Caco-2 (cell line): ENCODE measurements at regions not wholly inside any gene's neighbourhood (a gene's known extent, or its start where the extent isn't known, plus 50 kb on each side); places are given as distances from the start of the nearest gene placed in this dataset.

Experiments used
- BruUV-seq: library from RNA; stranded (reverse); fragments of 400-500 nt; replicated peaks from 2 replicates; lab custom pipeline; 2021; lab: Mats Ljungman, UMichigan
- CTCF ChIA-PET: fragments of 300-600 bp; sonication (Branson Sonifier 250); formaldehyde crosslinking; loops from one replicate; lab custom pipeline; 2022; ENCODE audit warnings: antibody characterized with exemption; lab: Charles Lee
- POLR2A ChIA-PET: fragments of 300-600 bp; sonication (Branson Sonifier 250); formaldehyde crosslinking; loops from one replicate; lab custom pipeline; 2022; ENCODE audit warnings: antibody characterized with exemption; lab: Charles Lee
- DNase-seq, 2 experiments: peaks; one replicate each; pipeline versions ENCODE4 v3.0.0 to v3.0.0-alpha.2; 2020 to 2022
- H3K27me3 ChIP-seq: replicated peaks from 2 replicates; pipeline ENCODE4 v1.6.0; 2011; ENCODE audit warnings: low read length; ENCODE audit not compliant: control insufficient read depth, insufficient read depth
- H3K36me3 ChIP-seq: 2 replicates; pipeline ENCODE4 v1.5.1; 2011; ENCODE audit warnings: low read length; ENCODE audit not compliant: control insufficient read depth, insufficient read depth
- H3K4me1 ChIP-seq: fragments of 250-450 bp; sonication (Bioruptor Pico); 2 replicates; pipeline ENCODE4 v1.5.1; 2020; ENCODE audit warnings: mild to moderate bottlenecking
- H3K4me3 ChIP-seq: 2 replicates; pipeline ENCODE4 v1.5.1; 2011; ENCODE audit warnings: low read depth, mild to moderate bottlenecking, control low read depth, low read length
- H3K9me3 ChIP-seq: fragments of 250-450 bp; sonication (Bioruptor Pico); 2 replicates; pipeline ENCODE4 v1.5.1; 2020; ENCODE audit warnings: mild to moderate bottlenecking, moderate library complexity
- H3K27ac Mint-ChIP-seq: one replicate; pipeline ENCODE4 v1.8.0; 2022; ENCODE audit warnings: mixed read lengths; ENCODE audit not compliant: unreplicated experiment
- H3K27me3 Mint-ChIP-seq: one replicate; pipeline ENCODE4 v1.8.0; 2022; ENCODE audit warnings: mixed read lengths; ENCODE audit not compliant: insufficient read depth, unreplicated experiment
- H3K36me3 Mint-ChIP-seq: one replicate; pipeline ENCODE4 v1.8.0; 2022; ENCODE audit warnings: mild to moderate bottlenecking, mixed read lengths; ENCODE audit not compliant: insufficient read depth, unreplicated experiment
- H3K4me1 Mint-ChIP-seq: one replicate; pipeline ENCODE4 v1.8.0; 2022; ENCODE audit warnings: low read depth, mixed read lengths; ENCODE audit not compliant: unreplicated experiment
- H3K4me3 Mint-ChIP-seq: one replicate; pipeline ENCODE4 v1.8.0; 2022; ENCODE audit warnings: mild to moderate bottlenecking, moderate library complexity, mixed read lengths; ENCODE audit not compliant: unreplicated experiment
- H3K9me3 Mint-ChIP-seq: one replicate; pipeline ENCODE4 v1.8.0; 2022; ENCODE audit warnings: mixed read lengths; ENCODE audit not compliant: unreplicated experiment
- intact Hi-C: fragments of 100-400 bp; cut with micrococcal nuclease; formaldehyde crosslinking; loops from one replicate; pipeline ENCODE4 v1.10.0; 2022; ENCODE audit not compliant: unreplicated experiment
- TF ChIP-seq, protein P1 (sequence below), 2 experiments: fragments of 200-600 bp in 1 of 2; IDR thresholded peaks; 1 replicate in 1 of 2; 2 replicates in 1 of 2; pipeline versions ENCODE4 v1.5.1 to v1.8.0; 2011 to 2022; ENCODE audit warnings: antibody characterized with exemption in 1 of 2, control low read depth in 1 of 2, inconsistent platforms in 1 of 2, low read depth in 1 of 2, low read length in 1 of 2, mild to moderate bottlenecking in 1 of 2, moderate library complexity in 1 of 2; ENCODE audit not compliant: insufficient read depth in 1 of 2, severe bottlenecking in 1 of 2, unreplicated experiment in 1 of 2

DNA sequence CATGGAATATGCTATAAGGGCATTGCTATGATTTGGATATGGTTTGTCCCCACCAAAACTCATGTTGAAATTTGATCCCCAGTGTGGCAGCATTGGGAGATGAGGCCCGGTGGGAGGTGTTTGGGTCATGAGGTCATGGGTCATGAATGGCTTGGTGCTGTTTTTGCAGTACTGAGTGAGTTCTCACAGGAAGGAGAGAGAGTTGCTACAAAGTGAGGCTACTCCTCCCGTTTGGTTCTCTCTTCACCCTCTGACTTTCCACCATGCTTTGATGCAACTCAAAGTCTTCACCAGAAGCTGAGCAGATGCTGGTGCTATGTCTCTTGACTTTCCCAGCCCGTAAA lies 388.1 kb upstream of the TMPO start:
- Histone ChIP-seq H3K27me3 (no peaks in the 10 kb centered on the region), H3K4me1 (peaks cover 19% of the 10 kb centered on the region), H3K4me3 (no peak overlapping the region), H3K9me3 (no peaks in the 10 kb centered on the region), H3K36me3 (no peaks in the 10 kb centered on the region)
- BruUV-seq = no TSS peak
- H3K9me3 Mint-ChIP-seq = peaks cover 10% of the 10 kb centered on the region
- H3K27me3 Mint-ChIP-seq = no peaks in the 10 kb centered on the region
- DNase-seq = no peak
- H3K36me3 Mint-ChIP-seq = no peaks in the 10 kb centered on the region
- TF ChIP-seq, protein P1, sequence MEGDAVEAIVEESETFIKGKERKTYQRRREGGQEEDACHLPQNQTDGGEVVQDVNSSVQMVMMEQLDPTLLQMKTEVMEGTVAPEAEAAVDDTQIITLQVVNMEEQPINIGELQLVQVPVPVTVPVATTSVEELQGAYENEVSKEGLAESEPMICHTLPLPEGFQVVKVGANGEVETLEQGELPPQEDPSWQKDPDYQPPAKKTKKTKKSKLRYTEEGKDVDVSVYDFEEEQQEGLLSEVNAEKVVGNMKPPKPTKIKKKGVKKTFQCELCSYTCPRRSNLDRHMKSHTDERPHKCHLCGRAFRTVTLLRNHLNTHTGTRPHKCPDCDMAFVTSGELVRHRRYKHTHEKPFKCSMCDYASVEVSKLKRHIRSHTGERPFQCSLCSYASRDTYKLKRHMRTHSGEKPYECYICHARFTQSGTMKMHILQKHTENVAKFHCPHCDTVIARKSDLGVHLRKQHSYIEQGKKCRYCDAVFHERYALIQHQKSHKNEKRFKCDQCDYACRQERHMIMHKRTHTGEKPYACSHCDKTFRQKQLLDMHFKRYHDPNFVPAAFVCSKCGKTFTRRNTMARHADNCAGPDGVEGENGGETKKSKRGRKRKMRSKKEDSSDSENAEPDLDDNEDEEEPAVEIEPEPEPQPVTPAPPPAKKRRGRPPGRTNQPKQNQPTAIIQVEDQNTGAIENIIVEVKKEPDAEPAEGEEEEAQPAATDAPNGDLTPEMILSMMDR (IDR thresholded peaks at IDR 0.05; ENCODE audit: insufficient read depth in 1 of 2, low read depth in 1 of 2, low read length in 1 of 2, severe bottlenecking in 1 of 2, unreplicated experiment in 1 of 2) = no peak
- intact Hi-C loops = no loop called here
- peaks cover 13% of the 10 kb centered on the region for H3K4me1 Mint-ChIP-seq
- no peak overlapping the region for H3K27ac Mint-ChIP-seq
- ChIA-PET CTCF (no interaction called here), POLR2A (interaction anchor here (0.5 kb wide), 1 partner anchor 466 kb away, joined by 6 read pairs; no protein-coding TSS in a partner anchor)
- H3K4me3 Mint-ChIP-seq = no peak overlapping the region

DNA sequence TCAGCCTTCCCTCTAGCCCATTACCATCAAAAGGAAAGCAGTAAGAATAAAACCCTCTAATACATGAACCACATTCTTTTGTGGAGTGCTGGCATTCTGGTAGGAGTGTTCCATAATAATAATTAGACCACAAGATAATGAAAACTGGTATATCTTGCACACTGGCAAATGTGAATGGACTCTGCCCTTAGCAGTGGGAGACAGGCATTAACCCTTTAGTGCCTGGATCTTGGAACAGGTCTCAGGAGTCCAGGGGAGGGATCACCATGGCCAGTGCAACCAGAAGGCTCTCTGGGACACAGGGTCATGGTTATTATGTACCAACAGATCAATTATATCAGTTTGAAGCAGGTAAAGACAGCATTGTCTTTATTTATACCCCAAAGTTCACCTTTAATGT lies 387.5 kb upstream of the TMPO start:
- ChIA-PET CTCF (no interaction called here), POLR2A (interaction anchor here (0.5 kb wide), 1 partner anchor 465 kb away, joined by 6 read pairs; no protein-coding TSS in a partner anchor)
- peaks cover 10% of the 10 kb centered on the region for H3K9me3 Mint-ChIP-seq
- TF ChIP-seq, protein P1 (IDR thresholded peaks at IDR 0.05; ENCODE audit: insufficient read depth in 1 of 2, low read depth in 1 of 2, low read length in 1 of 2, severe bottlenecking in 1 of 2, unreplicated experiment in 1 of 2) = no peak
- peak; percentile 42 to 47 for DNase-seq
- intact Hi-C loops = no loop called here
- Histone ChIP-seq H3K27me3 (no peaks in the 10 kb centered on the region), H3K4me3 (no peak overlapping the region), H3K4me1 (peaks cover 19% of the 10 kb centered on the region), H3K36me3 (no peaks in the 10 kb centered on the region), H3K9me3 (no peaks in the 10 kb centered on the region)
- no TSS peak for BruUV-seq
- no peak overlapping the region for H3K4me3 Mint-ChIP-seq
- no peaks in the 10 kb centered on the region for H3K36me3 Mint-ChIP-seq
- H3K27me3 Mint-ChIP-seq = no peaks in the 10 kb centered on the region
- H3K4me1 Mint-ChIP-seq = peaks cover 13% of the 10 kb centered on the region
- H3K27ac Mint-ChIP-seq = peak overlapping the region; percentile 61

DNA sequence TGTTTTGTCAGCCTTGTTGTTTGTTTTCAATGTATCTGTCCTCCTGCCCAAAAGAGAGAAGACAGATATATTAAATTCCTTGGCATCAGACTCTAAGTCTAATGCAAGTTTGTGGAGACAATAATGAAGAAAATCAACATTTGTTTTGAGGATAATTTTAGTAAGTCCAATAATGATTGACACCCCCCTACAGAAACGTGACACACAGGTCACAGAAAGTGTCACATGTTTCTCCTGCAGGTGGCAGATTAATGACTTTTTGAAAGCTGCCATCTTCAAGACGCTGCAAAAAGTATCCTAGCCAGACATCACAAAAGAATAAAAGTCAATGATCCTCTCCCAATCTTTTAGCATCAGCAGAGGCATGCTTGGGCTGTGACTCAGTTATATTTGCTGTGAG lies 378.8 kb upstream of the TMPO start:
- POLR2A ChIA-PET = no interaction called here
- H3K27ac Mint-ChIP-seq = no peak overlapping the region
- intact Hi-C loops = no loop called here
- no peaks in the 10 kb centered on the region for H3K4me1 Mint-ChIP-seq
- H3K4me1 ChIP-seq = no peaks in the 10 kb centered on the region
- no peaks in the 10 kb centered on the region for H3K36me3 Mint-ChIP-seq
- H3K9me3 Mint-ChIP-seq = peaks cover 7% of the 10 kb centered on the region
- TF ChIP-seq, protein P1 (IDR thresholded peaks at IDR 0.05; ENCODE audit: insufficient read depth in 1 of 2, low read depth in 1 of 2, low read length in 1 of 2, severe bottlenecking in 1 of 2, unreplicated experiment in 1 of 2) = no peak
- H3K4me3 Mint-ChIP-seq = no peak overlapping the region
- BruUV-seq = no TSS peak
- CTCF ChIA-PET = no interaction called here
- no peak for DNase-seq
- no peaks in the 10 kb centered on the region for H3K9me3 ChIP-seq
- no peaks in the 10 kb centered on the region for H3K27me3 Mint-ChIP-seq
- H3K27me3 ChIP-seq = no peaks in the 10 kb centered on the region
- H3K4me3 ChIP-seq = no peak overlapping the region
- no peaks in the 10 kb centered on the region for H3K36me3 ChIP-seq
